Stimulated activated naive CD8-positive, alpha-beta T cell treated with anti-CD3 and anti-CD28 coated beads, Interleukin-15, Interleukin-2, amounts not matched to agents 100 U/mL and 50 U/mL, for 24 hours (primary cell): ENCODE measurements at regions not wholly inside any gene's neighbourhood (a gene's known extent, or its start where the extent isn't known, plus 50 kb on each side); places are given as distances from the start of the nearest gene placed in this dataset.

Experiments used
- ATAC-seq: fragments of 150-1000 bp; cut with Tn5 transposase; one replicate; pipeline ENCODE4 v1.10.0; 2021
- DNase-seq: peaks from one replicate; pipeline ENCODE4 v3.0.0; 2021

- DNase-seq (no peak), ATAC-seq (no peak)
These were observed 325.6 kb downstream of the HRH4 start for GRCh38 chr18:24786027-24786426.

- no peak for ATAC-seq
- no peak for DNase-seq
These were observed 329.9 kb downstream of the HRH4 start for GRCh38 chr18:24790347-24790746.

- ATAC-seq = no peak
- DNase-seq = no peak
These were observed 331.5 kb downstream of the HRH4 start for GRCh38 chr18:24791751-24792545.

GRCh38 chr18:24793742-24794141 lies 333.3 kb downstream of the HRH4 start:
- no peak for ATAC-seq
- DNase-seq = no peak

GRCh38 chr18:24795129-24795528 lies 334.7 kb downstream of the HRH4 start:
- DNase-seq = no peak
- no peak for ATAC-seq

- ATAC-seq = no peak
- DNase-seq = no peak
These were observed 337.5 kb downstream of the HRH4 start for GRCh38 chr18:24797981-24798380.

GRCh38 chr18:24799176-24799575 lies 338.7 kb downstream of the HRH4 start:
- no peak for DNase-seq
- no peak for ATAC-seq

- ATAC-seq (no peak), DNase-seq (no peak)
These were observed 339.3 kb downstream of the HRH4 start for GRCh38 chr18:24799720-24800119.

GRCh38 chr18:24801001-24801400 lies 340.6 kb downstream of the HRH4 start:
- ATAC-seq (no peak), DNase-seq (no peak)

GRCh38 chr18:24802456-24802855 lies 342.0 kb downstream of the HRH4 start:
- ATAC-seq = no peak

GRCh38 chr18:24805156-24805555 lies 344.7 kb downstream of the HRH4 start:
- DNase-seq (no peak), ATAC-seq (no peak)

More at GRCh38 chr18:24802456-24802855, 342.0 kb downstream of the HRH4 start:
- no peak for DNase-seq

GRCh38 chr18:24809173-24809950 lies 348.9 kb downstream of the HRH4 start:
- DNase-seq (no peak), ATAC-seq (no peak)

- ATAC-seq (no peak), DNase-seq (no peak)
These were observed 350.3 kb downstream of the HRH4 start for GRCh38 chr18:24810561-24811305.

- no peak for DNase-seq
- no peak for ATAC-seq
These were observed 351.7 kb downstream of the HRH4 start for GRCh38 chr18:24811950-24812681.

GRCh38 chr18:24814521-24814920 lies 354.1 kb downstream of the HRH4 start:
- ATAC-seq = no peak
- DNase-seq = no peak

- ATAC-seq (no peak), DNase-seq (no peak)
These were observed 356.7 kb downstream of the HRH4 start for GRCh38 chr18:24817150-24817549.

- ATAC-seq = no peak
- DNase-seq = no peak
These were observed 357.3 kb downstream of the HRH4 start for GRCh38 chr18:24817587-24818371.

GRCh38 chr18:24818441-24818840 lies 358.0 kb downstream of the HRH4 start:
- ATAC-seq = no peak
- DNase-seq = no peak

- no peak for DNase-seq
- ATAC-seq = no peak
These were observed 358.9 kb downstream of the HRH4 start for GRCh38 chr18:24819141-24819890.

- ATAC-seq = no peak
- no peak for DNase-seq
These were observed 365.0 kb downstream of the HRH4 start for GRCh38 chr18:24825397-24825796.

GRCh38 chr18:24826605-24827004 lies 366.2 kb downstream of the HRH4 start:
- ATAC-seq (no peak), DNase-seq (no peak)
